H1 (cell line): ENCODE measurements at regions not wholly inside any gene's neighbourhood (a gene's known extent, or its start where the extent isn't known, plus 50 kb on each side); places are given as distances from the start of the nearest gene placed in this dataset.

Source experiments
- ATF2 ChIP-seq: IDR thresholded peaks from 2 replicates; pipeline ENCODE4 v1.6.1; 2012; ENCODE audit warnings: low read length, inconsistent platforms
- JUND ChIP-seq: IDR thresholded peaks from 2 replicates; pipeline ENCODE4 v1.6.1; 2011; ENCODE audit warnings: mild to moderate bottlenecking, improper control_type of control experiment, low read length
- POLR2A ChIP-seq, 2 experiments: IDR thresholded peaks; 1 replicate in 1 of 2; 2 replicates in 1 of 2; pipeline ENCODE4 v1.6.1; 2011; ENCODE audit warnings: low read depth in 2 of 2, low read length in 2 of 2, mild to moderate bottlenecking in 2 of 2; ENCODE audit errors: control extremely low read depth in 1 of 2
- RAD21 ChIP-seq, 2 experiments: IDR thresholded peaks in 1 of 2; conservative IDR thresholded peaks in 1 of 2; 2 replicates each; pipeline ENCODE4 v1.6.1; 2011; ENCODE audit warnings: low read depth in 2 of 2, low read length in 2 of 2, improper control_type of control experiment in 1 of 2, inconsistent platforms in 1 of 2, mild to moderate bottlenecking in 1 of 2, moderate library complexity in 1 of 2
- TAF7 ChIP-seq: optimal IDR thresholded peaks from 2 replicates; pipeline ENCODE3; 2011; ENCODE audit warnings: low read depth, mild to moderate bottlenecking, inconsistent platforms, low read length, moderate library complexity, borderline replicate concordance
- YY1 ChIP-seq: IDR thresholded peaks from 2 replicates; pipeline ENCODE4 v1.6.1; 2011; ENCODE audit warnings: low read depth, mild to moderate bottlenecking, low read length

DNA sequence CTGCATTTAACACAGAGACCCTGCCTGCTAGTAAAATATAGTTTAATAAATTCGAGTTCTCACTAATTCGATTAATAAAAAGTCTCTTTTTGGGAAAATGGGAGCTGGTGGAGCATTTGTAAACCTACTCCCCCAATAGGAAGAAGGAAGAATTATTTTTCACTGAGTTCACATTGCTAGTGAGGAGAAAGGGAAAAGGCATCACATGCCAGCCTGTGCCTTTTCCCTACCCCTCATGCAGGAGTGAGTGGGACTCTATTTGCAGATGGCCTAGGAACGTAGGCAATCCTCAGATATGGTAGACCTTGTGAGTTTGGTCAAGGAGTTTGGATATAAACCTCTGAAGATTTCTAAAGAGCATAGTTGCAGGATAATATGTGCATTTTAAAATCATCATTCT, 218.4 kb upstream of the TRIB2 start:
- no peak for TF ChIP-seq ATF2
- TF ChIP-seq YY1 = no peak
- TF ChIP-seq TAF7 = no peak
- TF ChIP-seq JUND = no peak
- no peak for TF ChIP-seq POLR2A (IDR thresholded peaks at IDR 0.05; ENCODE audit: control extremely low read depth in 1 of 2, low read depth in 2 of 2, low read length in 2 of 2)
- TF ChIP-seq RAD21 (IDR thresholded peaks at IDR 0.05 in 1 of 2, conservative IDR thresholded peaks at IDR 0.05 in 1 of 2; ENCODE audit: low read depth in 2 of 2, low read length in 2 of 2) = no peak
